ENCODE measurements at regions not wholly inside any gene's neighbourhood (a gene's known extent, or its start where the extent isn't known, plus 50 kb on each side); places are given as distances from the start of the nearest gene placed in this dataset.
A peak's percentile ranks its signal among the peaks of the same experiment; 100 is the strongest.

- Histone ChIP-seq H3K4me1 (ENCODE audit: control insufficient read depth in 1 of 2, insufficient read depth in 2 of 2, low read length in 2 of 2) (no peaks in the 10 kb centered on the region), H3K9me3 (ENCODE audit: control insufficient read depth, low read length) (no peaks in the 10 kb centered on the region), H3K36me3 (ENCODE audit: control insufficient read depth in 1 of 2, insufficient read depth in 2 of 2, low read length in 1 of 2) (no peaks in the 10 kb centered on the region), H3K27ac (ENCODE audit: low read depth in 1 of 2, low read length in 2 of 2) (no peak overlapping the region), H3K4me3 (ENCODE audit: low read length in 2 of 2) (no peak overlapping the region), H3K27me3 (ENCODE audit: control insufficient read depth in 1 of 2, insufficient read depth in 2 of 2, low read length in 1 of 2) (no peaks in the 10 kb centered on the region)
- ATAC-seq (ENCODE audit: low FRiP score) = no peak
- no peak for DNase-seq
- WGBS, 2 donors = 87 to 90% methylated on average over 1 of the region's 1 CpG
- intact Hi-C loops (cut with DNase I) = no loop called here
These were observed 278.8 kb upstream of the GALNTL6 start for GRCh38 chr4:171534391-171534790.

- Histone ChIP-seq H3K27me3 (ENCODE audit: control insufficient read depth in 1 of 2, insufficient read depth in 2 of 2, low read length in 1 of 2) (no peaks in the 10 kb centered on the region), H3K4me1 (ENCODE audit: control insufficient read depth in 1 of 2, insufficient read depth in 2 of 2, low read length in 2 of 2) (no peaks in the 10 kb centered on the region), H3K4me3 (ENCODE audit: low read length in 2 of 2) (peak overlapping the region; percentile 14 to 26), H3K27ac (ENCODE audit: low read depth in 1 of 2, low read length in 2 of 2) (no peak overlapping the region), H3K9me3 (ENCODE audit: control insufficient read depth, low read length) (no peaks in the 10 kb centered on the region), H3K36me3 (ENCODE audit: control insufficient read depth in 1 of 2, insufficient read depth in 2 of 2, low read length in 1 of 2) (no peaks in the 10 kb centered on the region)
- WGBS, 2 donors = 25 to 32% methylated on average over 2 of the region's 2 CpGs
- intact Hi-C loops (cut with DNase I) = no loop called here
- ATAC-seq (ENCODE audit: low FRiP score) (no peak), DNase-seq (no peak)
These were observed 280.2 kb upstream of the GALNTL6 start for GRCh38 chr4:171532968-171533367.

- DNase-seq (no peak), ATAC-seq (ENCODE audit: low FRiP score) (no peak)
- 51 to 60% methylated on average over 5 of the region's 5 CpGs for WGBS, 2 donors
- intact Hi-C loops (cut with DNase I) = no loop called here
- Histone ChIP-seq H3K9me3 (ENCODE audit: control insufficient read depth, low read length) (no peaks in the 10 kb centered on the region), H3K27ac (ENCODE audit: low read depth in 1 of 2, low read length in 2 of 2) (no peak overlapping the region), H3K36me3 (ENCODE audit: control insufficient read depth in 1 of 2, insufficient read depth in 2 of 2, low read length in 1 of 2) (no peaks in the 10 kb centered on the region), H3K4me1 (ENCODE audit: control insufficient read depth in 1 of 2, insufficient read depth in 2 of 2, low read length in 2 of 2) (no peaks in the 10 kb centered on the region), H3K27me3 (ENCODE audit: control insufficient read depth in 1 of 2, insufficient read depth in 2 of 2, low read length in 1 of 2) (no peaks in the 10 kb centered on the region), H3K4me3 (ENCODE audit: low read length in 2 of 2) (no peak overlapping the region)
These were observed 288.3 kb upstream of the GALNTL6 start for GRCh38 chr4:171524903-171525302.

GRCh38 chr4:171521726-171522125 lies 291.5 kb upstream of the GALNTL6 start:
- H3K4me1 ChIP-seq (ENCODE audit: control insufficient read depth in 1 of 2, insufficient read depth in 2 of 2, low read length in 2 of 2) = no peaks in the 10 kb centered on the region

GRCh38 chr4:171519457-171519856 lies 293.7 kb upstream of the GALNTL6 start:
- Histone ChIP-seq H3K27ac (ENCODE audit: low read depth in 1 of 2, low read length in 2 of 2) (no peak overlapping the region), H3K4me1 (ENCODE audit: control insufficient read depth in 1 of 2, insufficient read depth in 2 of 2, low read length in 2 of 2) (no peaks in the 10 kb centered on the region), H3K27me3 (ENCODE audit: control insufficient read depth in 1 of 2, insufficient read depth in 2 of 2, low read length in 1 of 2) (no peaks in the 10 kb centered on the region), H3K4me3 (ENCODE audit: low read length in 2 of 2) (no peak overlapping the region), H3K36me3 (ENCODE audit: control insufficient read depth in 1 of 2, insufficient read depth in 2 of 2, low read length in 1 of 2) (no peaks in the 10 kb centered on the region), H3K9me3 (ENCODE audit: control insufficient read depth, low read length) (no peaks in the 10 kb centered on the region)
- intact Hi-C loops (cut with DNase I) = no loop called here
- no peak for DNase-seq
- 90 to 94% methylated on average over 4 of the region's 4 CpGs for WGBS, 2 donors
- ATAC-seq (ENCODE audit: low FRiP score) = no peak

More at GRCh38 chr4:171521726-171522125, 291.5 kb upstream of the GALNTL6 start:
- no peak for ATAC-seq (ENCODE audit: low FRiP score)
- intact Hi-C loops (cut with DNase I) = no loop called here
- H3K27me3 ChIP-seq (ENCODE audit: control insufficient read depth in 1 of 2, insufficient read depth in 2 of 2, low read length in 1 of 2) = no peaks in the 10 kb centered on the region
- no peak overlapping the region for H3K4me3 ChIP-seq (ENCODE audit: low read length in 2 of 2)
- no peak overlapping the region for H3K27ac ChIP-seq (ENCODE audit: low read depth in 1 of 2, low read length in 2 of 2)
- no peak for DNase-seq
- WGBS, 2 donors = 55 to 58% methylated on average over 3 of the region's 3 CpGs
- no peaks in the 10 kb centered on the region for H3K9me3 ChIP-seq (ENCODE audit: control insufficient read depth, low read length)
- no peaks in the 10 kb centered on the region for H3K36me3 ChIP-seq (ENCODE audit: control insufficient read depth in 1 of 2, insufficient read depth in 2 of 2, low read length in 1 of 2)

- no peak overlapping the region for H3K27ac ChIP-seq (ENCODE audit: low read depth in 1 of 2, low read length in 2 of 2)
- H3K36me3 ChIP-seq (ENCODE audit: control insufficient read depth in 1 of 2, insufficient read depth in 2 of 2, low read length in 1 of 2) = no peaks in the 10 kb centered on the region
- no peak overlapping the region for H3K4me3 ChIP-seq (ENCODE audit: low read length in 2 of 2)
- H3K9me3 ChIP-seq (ENCODE audit: control insufficient read depth, low read length) = peaks cover 3% of the 10 kb centered on the region
- intact Hi-C loops (cut with DNase I) = no loop called here
- 94% methylated on average over 1 of the region's 1 CpG for WGBS, 2 donors
- no peaks in the 10 kb centered on the region for H3K27me3 ChIP-seq (ENCODE audit: control insufficient read depth in 1 of 2, insufficient read depth in 2 of 2, low read length in 1 of 2)
- H3K4me1 ChIP-seq (ENCODE audit: control insufficient read depth in 1 of 2, insufficient read depth in 2 of 2, low read length in 2 of 2) = no peaks in the 10 kb centered on the region
- DNase-seq (no peak), ATAC-seq (ENCODE audit: low FRiP score) (no peak)
These were observed 295.3 kb upstream of the GALNTL6 start for GRCh38 chr4:171517883-171518282.

- H3K27me3 ChIP-seq (ENCODE audit: control insufficient read depth in 1 of 2, insufficient read depth in 2 of 2, low read length in 1 of 2) = no peaks in the 10 kb centered on the region
- no peaks in the 10 kb centered on the region for H3K4me1 ChIP-seq (ENCODE audit: control insufficient read depth in 1 of 2, insufficient read depth in 2 of 2, low read length in 2 of 2)
- 64 to 65% methylated on average over 3 of the region's 3 CpGs for WGBS, 2 donors
- intact Hi-C loops (cut with DNase I) = no loop called here
- ATAC-seq (ENCODE audit: low FRiP score) (no peak), DNase-seq (no peak)
- no peak overlapping the region for H3K4me3 ChIP-seq (ENCODE audit: low read length in 2 of 2)
- peaks cover 3% of the 10 kb centered on the region for H3K9me3 ChIP-seq (ENCODE audit: control insufficient read depth, low read length)
- H3K36me3 ChIP-seq (ENCODE audit: control insufficient read depth in 1 of 2, insufficient read depth in 2 of 2, low read length in 1 of 2) = no peaks in the 10 kb centered on the region
- H3K27ac ChIP-seq (ENCODE audit: low read depth in 1 of 2, low read length in 2 of 2) = no peak overlapping the region
These were observed 296.5 kb upstream of the GALNTL6 start for GRCh38 chr4:171516694-171517093.

- H3K9me3 ChIP-seq (ENCODE audit: control insufficient read depth, low read length) = no peaks in the 10 kb centered on the region
- no peaks in the 10 kb centered on the region for H3K27me3 ChIP-seq (ENCODE audit: control insufficient read depth in 1 of 2, insufficient read depth in 2 of 2, low read length in 1 of 2)
- ATAC-seq (ENCODE audit: low FRiP score) = no peak
- H3K36me3 ChIP-seq (ENCODE audit: control insufficient read depth in 1 of 2, insufficient read depth in 2 of 2, low read length in 1 of 2) = no peaks in the 10 kb centered on the region
- DNase-seq = no peak
- H3K27ac ChIP-seq (ENCODE audit: low read depth in 1 of 2, low read length in 2 of 2) = no peak overlapping the region
- no peaks in the 10 kb centered on the region for H3K4me1 ChIP-seq (ENCODE audit: control insufficient read depth in 1 of 2, insufficient read depth in 2 of 2, low read length in 2 of 2)
- intact Hi-C loops (cut with DNase I) = no loop called here
- no peak overlapping the region for H3K4me3 ChIP-seq (ENCODE audit: low read length in 2 of 2)
These were observed 328.5 kb upstream of the GALNTL6 start for GRCh38 chr4:171484681-171485080.

- Histone ChIP-seq H3K27ac (ENCODE audit: low read depth in 1 of 2, low read length in 2 of 2) (no peak overlapping the region), H3K4me3 (ENCODE audit: low read length in 2 of 2) (no peak overlapping the region), H3K36me3 (ENCODE audit: control insufficient read depth in 1 of 2, insufficient read depth in 2 of 2, low read length in 1 of 2) (no peaks in the 10 kb centered on the region), H3K27me3 (ENCODE audit: control insufficient read depth in 1 of 2, insufficient read depth in 2 of 2, low read length in 1 of 2) (no peaks in the 10 kb centered on the region), H3K4me1 (ENCODE audit: control insufficient read depth in 1 of 2, insufficient read depth in 2 of 2, low read length in 2 of 2) (no peaks in the 10 kb centered on the region), H3K9me3 (ENCODE audit: control insufficient read depth, low read length) (no peaks in the 10 kb centered on the region)
- WGBS, 2 donors = 42 to 58% methylated on average over 1 of the region's 1 CpG
- intact Hi-C loops (cut with DNase I) = no loop called here
- ATAC-seq (ENCODE audit: low FRiP score) (no peak), DNase-seq (no peak)
These were observed 335.0 kb upstream of the GALNTL6 start for GRCh38 chr4:171478181-171478580.
